ENCODE measurements at regions not wholly inside any gene's neighbourhood (a gene's known extent, or its start where the extent isn't known, plus 50 kb on each side); places are given as distances from the start of the nearest gene placed in this dataset.

- H3K36me3 Mint-ChIP-seq (ENCODE audit: low read depth), result no peaks in the 10 kb centered on the region
- H3K9me3 Mint-ChIP-seq, result no peaks in the 10 kb centered on the region
- no peaks in the 10 kb centered on the region for H3K4me1 Mint-ChIP-seq (ENCODE audit: low read depth)
- no peak for DNase-seq
- no peak overlapping the region for H3K27ac Mint-ChIP-seq
- no peaks in the 10 kb centered on the region for H3K27me3 Mint-ChIP-seq
- no peak overlapping the region for H3K4me3 Mint-ChIP-seq
Measured at GRCh38 chr1:87795615-87796337, 467.1 kb downstream of the LMO4 start.

- DNase-seq, result no peak
- H3K27me3 Mint-ChIP-seq, result no peaks in the 10 kb centered on the region
- H3K9me3 Mint-ChIP-seq, result no peaks in the 10 kb centered on the region
- H3K4me1 Mint-ChIP-seq (ENCODE audit: low read depth), result no peaks in the 10 kb centered on the region
- no peak overlapping the region for H3K27ac Mint-ChIP-seq
- no peaks in the 10 kb centered on the region for H3K36me3 Mint-ChIP-seq (ENCODE audit: low read depth)
- no peak overlapping the region for H3K4me3 Mint-ChIP-seq
Measured at GRCh38 chr1:87796471-87796901, 467.8 kb downstream of the LMO4 start.

- no peak overlapping the region for H3K27ac Mint-ChIP-seq
- no peaks in the 10 kb centered on the region for H3K9me3 Mint-ChIP-seq
- H3K4me1 Mint-ChIP-seq (ENCODE audit: low read depth), result no peaks in the 10 kb centered on the region
- H3K36me3 Mint-ChIP-seq (ENCODE audit: low read depth), result no peaks in the 10 kb centered on the region
- H3K27me3 Mint-ChIP-seq, result no peaks in the 10 kb centered on the region
- DNase-seq, result no peak
- no peak overlapping the region for H3K4me3 Mint-ChIP-seq
Measured at GRCh38 chr1:87799451-87799850, 470.8 kb downstream of the LMO4 start.

DNA sequence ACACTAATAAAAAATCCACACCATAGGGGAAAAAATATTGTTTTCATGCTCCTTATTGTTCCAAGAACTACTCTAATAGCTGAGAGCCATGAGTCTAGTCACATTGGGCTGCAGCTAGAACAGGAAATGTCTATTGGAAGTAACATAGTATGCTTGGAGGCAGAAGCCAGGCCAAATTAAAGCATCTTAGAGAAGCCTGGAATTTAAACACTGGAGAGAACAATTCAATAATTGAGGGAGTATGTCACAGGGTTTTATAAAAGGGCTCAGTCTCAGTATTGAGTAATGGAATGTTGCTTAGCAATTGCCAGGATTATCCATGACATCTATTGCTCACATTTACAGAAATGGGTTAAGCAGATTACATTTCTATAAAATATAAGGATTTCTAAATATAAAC, 471.3 kb downstream of the LMO4 start:
- H3K27ac Mint-ChIP-seq, result no peak overlapping the region
- no peak for DNase-seq
- H3K9me3 Mint-ChIP-seq, result no peaks in the 10 kb centered on the region
- H3K36me3 Mint-ChIP-seq (ENCODE audit: low read depth), result no peaks in the 10 kb centered on the region
- H3K4me1 Mint-ChIP-seq (ENCODE audit: low read depth), result no peaks in the 10 kb centered on the region
- H3K27me3 Mint-ChIP-seq, result no peaks in the 10 kb centered on the region
- no peak overlapping the region for H3K4me3 Mint-ChIP-seq

DNA sequence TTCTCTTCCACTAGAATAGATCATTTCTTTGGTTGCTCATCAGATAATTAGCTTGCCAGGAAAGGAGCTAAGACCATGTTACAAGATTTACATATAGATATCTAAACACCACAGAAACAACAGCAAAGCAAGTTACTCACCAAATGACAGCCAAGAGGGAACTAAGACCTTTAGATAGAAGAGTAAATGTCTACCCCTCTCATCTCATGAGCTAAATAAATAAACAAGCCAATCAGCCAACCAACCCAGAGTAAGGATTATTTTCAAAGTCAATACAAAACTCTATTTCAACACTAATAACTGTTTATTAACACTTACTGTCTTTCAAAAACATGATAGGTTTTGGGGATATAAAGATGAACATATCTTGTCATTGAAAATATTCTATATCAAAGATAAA, 474.7 kb downstream of the LMO4 start:
- Mint-ChIP-seq H3K4me1 (ENCODE audit: low read depth) (no peaks in the 10 kb centered on the region), H3K4me3 (no peak overlapping the region), H3K27ac (no peak overlapping the region), H3K9me3 (no peaks in the 10 kb centered on the region), H3K36me3 (ENCODE audit: low read depth) (no peaks in the 10 kb centered on the region), H3K27me3 (no peaks in the 10 kb centered on the region)
- no peak for DNase-seq

- no peak for DNase-seq
- Mint-ChIP-seq H3K27me3 (no peaks in the 10 kb centered on the region), H3K4me3 (no peak overlapping the region), H3K27ac (no peak overlapping the region), H3K4me1 (ENCODE audit: low read depth) (no peaks in the 10 kb centered on the region), H3K9me3 (no peaks in the 10 kb centered on the region), H3K36me3 (ENCODE audit: low read depth) (no peaks in the 10 kb centered on the region)
Measured at GRCh38 chr1:87804128-87804527, 475.4 kb downstream of the LMO4 start.

DNA sequence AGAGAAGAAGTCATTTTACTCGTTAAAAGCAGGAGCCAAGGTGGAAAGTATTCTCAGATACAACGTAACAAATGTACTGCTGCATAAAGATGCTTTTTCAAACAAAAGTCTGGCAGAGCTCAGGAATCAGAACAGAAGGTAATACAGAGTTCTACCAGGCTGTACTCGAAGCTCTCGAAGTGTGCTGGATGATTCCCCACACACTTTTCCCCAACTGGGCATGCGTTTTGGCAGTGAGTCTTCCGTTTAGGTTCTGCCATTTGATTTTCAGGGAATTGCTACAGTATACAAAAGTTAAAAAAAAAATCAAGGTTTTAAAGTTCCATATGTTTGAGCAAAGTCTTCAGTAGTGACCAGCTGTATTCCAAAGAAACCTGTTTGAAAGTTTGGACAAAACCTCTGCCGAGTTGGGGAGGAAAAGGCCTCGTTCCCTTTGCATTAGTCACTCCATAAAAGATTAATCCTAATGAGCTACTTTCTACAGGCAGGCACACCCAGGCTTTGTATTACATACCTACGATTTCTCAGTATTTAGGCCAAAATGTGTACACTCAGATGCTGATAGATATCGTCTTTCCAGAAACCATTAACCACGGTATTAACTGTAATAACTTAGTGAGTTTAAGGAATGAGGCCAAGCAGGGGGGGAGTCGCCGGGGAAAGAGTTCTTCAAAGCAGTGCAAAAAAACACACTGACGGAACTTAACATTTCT, 477.1 kb downstream of the LMO4 start:
- Mint-ChIP-seq H3K4me1 (ENCODE audit: low read depth) (no peaks in the 10 kb centered on the region), H3K27ac (no peak overlapping the region), H3K27me3 (no peaks in the 10 kb centered on the region), H3K36me3 (ENCODE audit: low read depth) (no peaks in the 10 kb centered on the region), H3K9me3 (no peaks in the 10 kb centered on the region), H3K4me3 (no peak overlapping the region)
- no peak for DNase-seq

DNA sequence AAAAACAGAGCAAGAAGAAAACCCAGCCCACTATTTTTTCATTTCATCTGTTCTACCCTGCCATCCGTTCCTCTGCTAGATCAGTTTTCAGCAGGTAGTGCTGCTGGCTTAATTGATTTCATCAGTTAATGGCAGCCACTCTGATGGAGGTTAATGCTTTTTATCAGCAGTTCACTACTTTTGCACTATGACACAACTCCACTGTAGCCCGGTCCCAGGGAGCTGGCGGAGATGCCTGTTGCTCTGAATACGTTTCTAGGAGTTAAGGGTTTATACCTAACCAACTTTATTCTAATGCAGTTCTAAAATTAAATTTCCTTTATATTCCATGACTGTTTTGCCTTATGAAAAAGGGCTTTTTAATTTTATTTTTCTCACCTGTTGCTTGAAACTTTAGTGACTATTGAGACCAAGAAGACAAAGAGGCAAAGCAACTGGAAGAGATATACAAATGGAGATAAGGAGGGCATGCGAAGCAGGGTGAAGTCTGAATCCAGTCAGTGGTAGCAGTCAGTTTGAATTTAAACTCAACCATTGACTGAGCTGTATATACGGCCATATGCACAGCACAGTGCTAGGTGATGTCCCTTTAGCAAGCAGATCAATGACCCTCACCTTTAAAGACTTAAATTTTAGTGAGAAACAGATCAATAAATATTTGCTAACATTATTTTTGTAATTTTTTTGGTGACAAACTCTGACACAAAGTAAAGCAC, 477.9 kb downstream of the LMO4 start:
- DNase-seq, result no peak
- Mint-ChIP-seq H3K27ac (no peak overlapping the region), H3K27me3 (peaks cover 3% of the 10 kb centered on the region), H3K36me3 (ENCODE audit: low read depth) (no peaks in the 10 kb centered on the region), H3K9me3 (no peaks in the 10 kb centered on the region), H3K4me1 (ENCODE audit: low read depth) (no peaks in the 10 kb centered on the region), H3K4me3 (no peak overlapping the region)

DNA sequence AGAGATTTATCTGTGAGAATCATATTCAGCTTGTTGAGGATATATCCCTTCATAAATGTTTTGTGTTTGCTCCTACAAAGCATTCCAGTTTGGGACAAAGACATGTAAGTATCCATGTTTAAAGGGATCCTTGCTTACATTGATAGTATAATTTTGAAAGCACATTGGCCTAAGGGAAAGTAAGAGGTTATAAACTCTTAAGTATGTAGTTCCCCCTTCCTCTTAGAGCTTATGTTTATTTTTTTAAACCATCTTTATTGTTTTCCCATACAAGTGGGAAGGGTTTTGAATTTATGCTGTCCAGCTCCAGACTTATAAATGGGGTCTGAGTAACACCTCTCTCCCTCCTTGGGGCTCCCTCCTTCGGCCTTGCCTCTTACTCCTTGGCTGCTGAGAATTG, 481.5 kb downstream of the LMO4 start:
- Mint-ChIP-seq H3K9me3 (no peaks in the 10 kb centered on the region), H3K4me3 (no peak overlapping the region), H3K27ac (no peak overlapping the region), H3K4me1 (ENCODE audit: low read depth) (no peaks in the 10 kb centered on the region), H3K27me3 (peaks cover 3% of the 10 kb centered on the region), H3K36me3 (ENCODE audit: low read depth) (no peaks in the 10 kb centered on the region)
- no peak for DNase-seq

GRCh38 chr1:87812871-87813577, 484.3 kb downstream of the LMO4 start:
- Mint-ChIP-seq H3K9me3 (no peaks in the 10 kb centered on the region), H3K4me1 (ENCODE audit: low read depth) (no peaks in the 10 kb centered on the region), H3K4me3 (no peak overlapping the region), H3K27ac (no peak overlapping the region), H3K36me3 (ENCODE audit: low read depth) (no peaks in the 10 kb centered on the region), H3K27me3 (peaks cover 3% of the 10 kb centered on the region)
- DNase-seq, result no peak

DNA sequence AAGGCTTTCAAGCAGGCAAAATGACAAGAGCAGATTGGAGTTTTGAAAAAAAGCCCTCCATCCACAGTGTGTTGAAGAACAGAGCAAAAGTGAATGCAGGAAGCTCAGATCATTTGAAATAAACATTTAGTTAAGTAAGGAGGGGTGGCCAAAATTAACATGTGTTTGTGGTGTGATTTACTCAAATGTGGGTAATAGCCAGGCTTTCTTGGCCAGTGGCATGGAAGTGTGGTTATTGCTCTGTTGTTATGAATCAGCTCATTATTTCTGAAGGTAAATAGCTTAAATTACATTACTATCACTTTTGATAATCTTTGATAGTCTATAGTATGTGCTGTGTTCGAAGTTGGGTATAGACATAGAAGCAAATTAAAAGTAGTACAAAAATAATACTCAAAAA, 485.9 kb downstream of the LMO4 start:
- no peak for DNase-seq
- H3K27ac Mint-ChIP-seq, result no peak overlapping the region

GRCh38 chr1:87816646-87817045, 488.0 kb downstream of the LMO4 start:
- Mint-ChIP-seq H3K27ac (no peak overlapping the region), H3K27me3 (no peaks in the 10 kb centered on the region), H3K4me3 (no peak overlapping the region), H3K4me1 (ENCODE audit: low read depth) (no peaks in the 10 kb centered on the region), H3K36me3 (ENCODE audit: low read depth) (no peaks in the 10 kb centered on the region), H3K9me3 (no peaks in the 10 kb centered on the region)
- no peak for DNase-seq

More for the DNA sequence above, 485.9 kb downstream of the LMO4 start:
- no peak overlapping the region for H3K4me3 Mint-ChIP-seq
- no peaks in the 10 kb centered on the region for H3K4me1 Mint-ChIP-seq (ENCODE audit: low read depth)
- H3K27me3 Mint-ChIP-seq, result peaks cover 3% of the 10 kb centered on the region
- H3K36me3 Mint-ChIP-seq (ENCODE audit: low read depth), result no peaks in the 10 kb centered on the region
- no peaks in the 10 kb centered on the region for H3K9me3 Mint-ChIP-seq

DNA sequence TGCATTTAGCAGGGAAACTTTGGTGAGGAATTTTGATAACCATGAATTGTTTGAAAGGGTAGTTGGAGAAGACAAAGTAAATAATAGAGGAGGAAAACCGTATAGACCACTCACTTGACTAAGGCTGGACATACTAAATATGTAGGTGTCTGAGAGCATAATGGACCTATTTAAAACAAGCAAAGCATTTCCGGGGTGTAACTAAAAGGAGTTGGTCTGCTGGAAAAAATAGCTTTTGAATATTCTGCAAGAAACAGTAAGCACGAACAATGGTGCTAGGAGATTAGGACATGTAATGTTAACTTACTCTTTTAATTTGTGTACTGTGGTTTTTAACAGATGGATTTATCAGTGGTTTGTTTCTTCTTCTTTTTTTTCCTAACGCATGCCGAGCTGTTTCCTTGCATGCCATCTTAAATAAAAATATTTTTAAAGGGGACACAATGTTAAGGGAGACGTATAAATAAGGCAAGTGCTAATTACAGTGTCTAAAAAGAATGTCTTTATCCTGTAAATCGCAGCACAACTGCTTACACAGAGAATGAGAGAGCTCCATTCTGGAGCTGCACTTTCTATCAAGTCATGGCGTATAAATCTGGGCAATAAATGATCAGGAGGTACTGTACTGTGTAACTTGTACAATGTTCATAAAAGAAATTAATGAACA, 492.1 kb downstream of the LMO4 start:
- no peaks in the 10 kb centered on the region for H3K36me3 Mint-ChIP-seq (ENCODE audit: low read depth)
- no peaks in the 10 kb centered on the region for H3K27me3 Mint-ChIP-seq
- H3K4me1 Mint-ChIP-seq (ENCODE audit: low read depth), result no peaks in the 10 kb centered on the region
- H3K4me3 Mint-ChIP-seq, result no peak overlapping the region
- H3K27ac Mint-ChIP-seq, result no peak overlapping the region
- no peak for DNase-seq
- H3K9me3 Mint-ChIP-seq, result no peaks in the 10 kb centered on the region

- Mint-ChIP-seq H3K9me3 (no peaks in the 10 kb centered on the region), H3K27me3 (no peaks in the 10 kb centered on the region)
Measured at GRCh38 chr1:87821335-87821697, 492.6 kb downstream of the LMO4 start.

More at GRCh38 chr1:87821335-87821697, 492.6 kb downstream of the LMO4 start:
- Mint-ChIP-seq H3K4me1 (ENCODE audit: low read depth) (no peaks in the 10 kb centered on the region), H3K4me3 (no peak overlapping the region), H3K27ac (no peak overlapping the region), H3K36me3 (ENCODE audit: low read depth) (no peaks in the 10 kb centered on the region)
- no peak for DNase-seq
